SK-N-SH (cell line): ENCODE measurements at regions not wholly inside any gene's neighbourhood (a gene's known extent, or its start where the extent isn't known, plus 50 kb on each side); places are given as distances from the start of the nearest gene placed in this dataset.

Experiments
- CTCF ChIA-PET: fragments of 300-600, 350-600 bp; formaldehyde crosslinking; extraction: SDS; loops from one replicate; lab custom pipeline; 2021; lab: Yijun Ruan, JAX
- POLR2A ChIA-PET: fragments of 350-600 bp; sonication (Branson Sonifier 250); formaldehyde crosslinking; extraction: SDS; loops from one replicate; lab custom pipeline; 2020; ENCODE audit warnings: antibody characterized with exemption, inconsistent platforms; lab: Yijun Ruan, JAX
- DNase-seq: peaks from one replicate; pipeline ENCODE4 v3.0.0; 2012
- H2AFZ ChIP-seq: fragments of 200-600 bp; sonication (generic); 2 replicates; pipeline ENCODE4 v1.8.1; 2016; ENCODE audit warnings: antibody characterized with exemption, mild to moderate bottlenecking, low read depth
- H3F3A ChIP-seq: fragments of 200-600 bp; sonication (generic); replicated peaks from 2 replicates; pipeline ENCODE3; 2016; ENCODE audit warnings: antibody characterized with exemption, mild to moderate bottlenecking; ENCODE audit not compliant: insufficient read depth
- H3K27ac ChIP-seq, 2 experiments: fragments of 200-500 bp in 1 of 2; fragments of 200-600 bp in 1 of 2; sonication (Bioruptor generic) in 1 of 2; sonication (generic), shearing (Covaris generic) in 1 of 2; 2 replicates each; pipeline versions ENCODE4 v1.5.1 to v1.6.1; 2014 to 2016; ENCODE audit warnings: low read depth in 2 of 2, inconsistent platforms in 1 of 2, low read length in 1 of 2, mild to moderate bottlenecking in 1 of 2, mixed read lengths in 1 of 2
- H3K27me3 ChIP-seq: fragments of 200-600 bp; sonication (generic), shearing (Covaris generic); 2 replicates; pipeline ENCODE4 v1.6.1; 2016; ENCODE audit warnings: mixed run types; ENCODE audit not compliant: insufficient read depth
- H3K36me3 ChIP-seq, 2 experiments: fragments of 200-500 bp in 1 of 2; fragments of 200-600 bp in 1 of 2; sonication (Bioruptor generic) in 1 of 2; sonication (generic) in 1 of 2; replicated peaks in 1 of 2; 2 replicates each; pipeline versions ENCODE3 to v1.5.1; 2014 to 2016; ENCODE audit warnings: low read length in 1 of 2, mild to moderate bottlenecking in 1 of 2; ENCODE audit not compliant: insufficient read depth in 2 of 2, control insufficient read depth in 1 of 2
- H3K4me1 ChIP-seq, 2 experiments: fragments of 200-500 bp in 1 of 2; fragments of 200-600 bp in 1 of 2; sonication (Bioruptor generic) in 1 of 2; sonication (generic), shearing (Covaris generic) in 1 of 2; 2 replicates each; pipeline versions ENCODE4 v1.5.1 to v1.6.1; 2014 to 2016; ENCODE audit warnings: low read depth in 1 of 2, low read length in 1 of 2, mixed run types in 1 of 2; ENCODE audit not compliant: insufficient read depth in 2 of 2, control insufficient read depth in 1 of 2
- H3K4me2 ChIP-seq: fragments of 200-600 bp; sonication (generic), shearing (Covaris generic); 2 replicates; pipeline ENCODE4 v1.6.1; 2017; ENCODE audit warnings: mixed run types
- H3K4me3 ChIP-seq, 2 experiments: fragments of 200-500 bp in 1 of 2; fragments of 200-600 bp in 1 of 2; sonication (Bioruptor generic) in 1 of 2; sonication (generic), shearing (Covaris generic) in 1 of 2; 2 replicates each; pipeline versions ENCODE4 v1.5.1 to v1.8.1; 2014 to 2016; ENCODE audit warnings: low read depth in 2 of 2, inconsistent platforms in 1 of 2, low read length in 1 of 2, mild to moderate bottlenecking in 1 of 2, mixed read lengths in 1 of 2, moderate library complexity in 1 of 2
- H3K79me2 ChIP-seq: fragments of 200-600 bp; sonication (generic); 2 replicates; pipeline ENCODE4 v1.8.1; 2017; ENCODE audit warnings: mild to moderate bottlenecking; ENCODE audit not compliant: insufficient read depth
- H3K9ac ChIP-seq: fragments of 200-600 bp; sonication (generic); 2 replicates; pipeline ENCODE4 v1.6.1; 2017; ENCODE audit warnings: mixed run types
- H3K9me2 ChIP-seq: fragments of 200-600 bp; sonication (generic); 2 replicates; pipeline ENCODE4 v1.6.1; 2017; ENCODE audit warnings: mixed run types
- H3K9me3 ChIP-seq: fragments of 200-600 bp; sonication (generic); 2 replicates; pipeline ENCODE4 v1.6.1; 2017; ENCODE audit warnings: mixed run types, mild to moderate bottlenecking, moderate library complexity
- H4K20me1 ChIP-seq: fragments of 200-600 bp; sonication (generic); 2 replicates; pipeline ENCODE4 v1.6.1; 2017; ENCODE audit warnings: mild to moderate bottlenecking, mixed run types; ENCODE audit not compliant: insufficient read depth
- EP300 ChIP-seq, 2 experiments: IDR thresholded peaks; 2 replicates each; pipeline versions ENCODE4 v1.4.0 to v1.6.1; 2012; ENCODE audit warnings: borderline replicate concordance in 1 of 2, low read depth in 1 of 2, low read length in 1 of 2
- EZH2phosphoT487 ChIP-seq: fragments of 200-600 bp; sonication (generic); IDR thresholded peaks from 2 replicates; pipeline ENCODE4 v1.6.1; 2017; ENCODE audit warnings: low read depth, mixed run types, mild to moderate bottlenecking, antibody characterized with exemption, moderate library complexity, borderline replicate concordance
- FOXJ3 ChIP-seq: sonication (generic); formaldehyde crosslinking; IDR thresholded peaks from 2 replicates; pipeline ENCODE4 v1.5.1; 2020; ENCODE audit warnings: mild to moderate bottlenecking, missing genetic modification reagents
- FOXM1 ChIP-seq: IDR thresholded peaks from 2 replicates; pipeline ENCODE4 v1.4.0; 2012; ENCODE audit warnings: low read depth, mild to moderate bottlenecking
- JUND ChIP-seq: IDR thresholded peaks from 2 replicates; pipeline ENCODE4 v1.4.0; 2012
- NFIC ChIP-seq: IDR thresholded peaks from 2 replicates; pipeline ENCODE4 v1.4.0; 2012; ENCODE audit warnings: borderline replicate concordance
- PBX3 ChIP-seq: IDR thresholded peaks from 2 replicates; pipeline ENCODE4; 2012
- POLR2AphosphoS5 ChIP-seq: IDR thresholded peaks from 2 replicates; pipeline ENCODE4 v1.6.1; 2012; ENCODE audit warnings: low read depth, low read length
- RAD21 ChIP-seq: IDR thresholded peaks from 2 replicates; pipeline ENCODE4 v1.6.1; 2012; ENCODE audit warnings: mild to moderate bottlenecking, low read length
- RXRA ChIP-seq: IDR thresholded peaks from 2 replicates; pipeline ENCODE4 v1.4.0; 2012; ENCODE audit warnings: low read depth, mild to moderate bottlenecking, borderline replicate concordance
- SMC3 ChIP-seq: IDR thresholded peaks from 2 replicates; pipeline ENCODE4 v1.6.1; 2012; ENCODE audit warnings: low read depth, low read length, improper control_type of control experiment
- TAF1 ChIP-seq: IDR thresholded peaks from 2 replicates; pipeline ENCODE4 v1.6.1; 2012; ENCODE audit warnings: low read depth, mild to moderate bottlenecking, low read length, moderate library complexity, borderline replicate concordance
- TCF12 ChIP-seq: IDR thresholded peaks from 2 replicates; pipeline ENCODE4 v1.4.0; 2012
- TEAD4 ChIP-seq: IDR thresholded peaks from 2 replicates; pipeline ENCODE4 v1.4.0; 2012; ENCODE audit warnings: mild to moderate bottlenecking, borderline replicate concordance; ENCODE audit not compliant: insufficient read depth
- whole genome bisulfite sequencing: methylation state at CpG from one replicate; pipeline ENCODE4 v1.1.6; 2017; ENCODE audit warnings: low lambda C conversion rate; 5-methylcytosine and 5-hydroxymethylcytosine counted together
- TF ChIP-seq, protein P1 (sequence below): fragments of 150-350 bp; IDR thresholded peaks from 2 replicates; pipeline ENCODE4 v1.6.1; 2017; ENCODE audit warnings: antibody characterized with exemption, low read length, low read depth, borderline replicate concordance
- TF ChIP-seq, protein P2 (sequence below): fragments of 200-600 bp; sonication (generic); IDR thresholded peaks from 2 replicates; pipeline ENCODE4 v1.6.1; 2017; ENCODE audit warnings: antibody characterized with exemption, mild to moderate bottlenecking, moderate library complexity

DNA sequence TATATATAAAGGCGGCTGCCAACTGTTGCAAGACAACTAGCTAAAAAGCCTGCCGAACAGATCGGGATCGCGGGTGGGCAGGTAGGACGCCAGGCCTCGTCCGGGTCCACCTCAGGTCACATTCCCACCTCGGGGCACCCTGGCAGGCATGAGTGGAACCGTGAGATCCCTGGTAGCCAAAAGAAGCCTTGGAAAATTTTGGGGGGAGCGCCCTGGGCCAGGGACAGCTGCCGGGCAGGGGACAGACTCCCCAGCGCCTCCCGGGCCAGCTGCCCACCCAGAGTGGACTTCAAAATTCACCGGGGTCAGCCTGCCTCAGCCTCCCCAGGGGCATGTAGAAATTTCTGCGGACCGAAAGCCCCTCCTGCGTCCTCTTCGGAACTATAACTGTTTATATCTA lies 760.9 kb downstream of the KCNJ18 start:
- 10% methylated on average over 16 of the region's 19 CpGs for WGBS
- CTCF ChIA-PET: no interaction called here
- no peak overlapping the region for H2AFZ ChIP-seq
- POLR2A ChIA-PET: no interaction called here
- no peaks in the 10 kb centered on the region for H3F3A ChIP-seq
- H3K9me2 ChIP-seq: no peaks in the 10 kb centered on the region
- no peaks in the 10 kb centered on the region for H3K79me2 ChIP-seq
- H3K36me3 ChIP-seq: no peaks in the 10 kb centered on the region
- H4K20me1 ChIP-seq: no peaks in the 10 kb centered on the region
- no peak overlapping the region for H3K4me3 ChIP-seq
- peaks cover 34% of the 10 kb centered on the region; the same call in 1 of the 2 replicates for H3K27me3 ChIP-seq
- no peaks in the 10 kb centered on the region for H3K4me1 ChIP-seq
- no peak for DNase-seq
- no peak overlapping the region for H3K9ac ChIP-seq
- no peak overlapping the region for H3K27ac ChIP-seq
- TF ChIP-seq EZH2phosphoT487: no peak
- TF ChIP-seq RAD21: no peak
- TF ChIP-seq FOXM1: no peak
- no peak for TF ChIP-seq TCF12
- no peak for TF ChIP-seq TEAD4
- no peak for TF ChIP-seq SMC3
- no peak for TF ChIP-seq PBX3
- TF ChIP-seq POLR2AphosphoS5: no peak
- no peak for TF ChIP-seq FOXJ3 (CRISPR knock-in tag)
- TF ChIP-seq EP300 (IDR thresholded peaks at IDR 0.05; ENCODE audit: borderline replicate concordance in 1 of 2, low read depth in 1 of 2, low read length in 1 of 2): no peak
- TF ChIP-seq RXRA: no peak
- no peak for TF ChIP-seq TAF1
- no peak for TF ChIP-seq JUND
- TF ChIP-seq NFIC: no peak
- TF ChIP-seq, protein P1, sequence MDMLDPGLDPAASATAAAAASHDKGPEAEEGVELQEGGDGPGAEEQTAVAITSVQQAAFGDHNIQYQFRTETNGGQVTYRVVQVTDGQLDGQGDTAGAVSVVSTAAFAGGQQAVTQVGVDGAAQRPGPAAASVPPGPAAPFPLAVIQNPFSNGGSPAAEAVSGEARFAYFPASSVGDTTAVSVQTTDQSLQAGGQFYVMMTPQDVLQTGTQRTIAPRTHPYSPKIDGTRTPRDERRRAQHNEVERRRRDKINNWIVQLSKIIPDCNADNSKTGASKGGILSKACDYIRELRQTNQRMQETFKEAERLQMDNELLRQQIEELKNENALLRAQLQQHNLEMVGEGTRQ: no peak
- no peak overlapping the region for H3K4me2 ChIP-seq
- H3K9me3 ChIP-seq: no peaks in the 10 kb centered on the region

DNA sequence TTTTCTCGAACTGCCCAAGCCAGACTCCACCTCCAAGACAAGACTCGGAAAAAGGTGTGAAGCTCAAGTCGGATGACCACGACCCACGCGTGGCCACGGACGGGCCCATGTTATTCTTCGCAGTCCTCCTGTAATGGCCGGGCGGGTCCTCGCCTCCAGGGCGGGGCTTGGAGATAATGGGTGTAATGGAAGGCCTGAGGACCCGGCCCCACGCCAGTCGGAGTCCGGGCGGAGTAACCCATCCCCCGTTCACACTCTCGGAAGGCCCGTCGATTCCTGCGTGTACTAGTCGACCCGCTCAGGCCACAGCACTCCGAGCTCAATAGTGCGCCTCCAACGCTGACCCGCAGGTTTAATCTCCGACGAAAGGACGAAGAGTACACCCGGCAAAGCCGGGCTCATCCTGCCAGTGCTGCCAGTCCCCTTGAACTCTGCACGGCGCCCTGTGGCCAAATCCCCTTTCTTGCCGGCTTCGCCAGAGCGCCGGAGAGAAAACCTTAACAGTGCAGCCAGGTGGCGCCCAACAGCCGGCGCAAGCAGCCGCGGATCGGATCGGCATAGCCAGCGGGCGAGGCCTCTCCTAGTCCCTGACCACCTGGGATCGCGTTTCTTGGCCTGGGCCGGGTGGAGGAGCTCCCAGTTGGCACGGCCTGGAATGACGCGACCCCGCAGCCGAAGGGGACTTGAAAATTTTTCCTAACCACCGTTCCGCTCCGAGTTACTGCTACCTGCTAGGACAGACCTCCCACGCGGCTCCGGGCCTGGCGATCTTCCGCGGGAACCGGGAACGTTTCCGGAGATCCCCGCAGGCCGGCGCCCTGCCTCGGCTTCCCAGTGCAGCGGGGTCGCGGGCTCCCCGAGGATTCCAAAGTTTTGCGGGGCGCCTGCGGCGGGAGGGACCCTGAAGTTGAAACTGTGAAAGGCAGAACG lies 762.0 kb downstream of the KCNJ18 start:
- H2AFZ ChIP-seq: no peak overlapping the region
- H3K9me3 ChIP-seq: no peaks in the 10 kb centered on the region
- POLR2A ChIA-PET: no interaction called here
- H3F3A ChIP-seq: no peaks in the 10 kb centered on the region
- no peak overlapping the region for H3K4me3 ChIP-seq
- H3K4me1 ChIP-seq: no peaks in the 10 kb centered on the region
- peaks cover 45% of the 10 kb centered on the region; the same call in 1 of the 2 replicates for H3K27me3 ChIP-seq
- DNase-seq: no peak
- no peaks in the 10 kb centered on the region for H3K36me3 ChIP-seq
- H3K79me2 ChIP-seq: no peaks in the 10 kb centered on the region
- no peak overlapping the region for H3K27ac ChIP-seq
- no peak overlapping the region for H3K9ac ChIP-seq
- TF ChIP-seq RAD21 (0 out of 2 replicates have a peak, but pooled peaks have one; percentile 10), SMC3 (no peak)
- TF ChIP-seq, protein P2, sequence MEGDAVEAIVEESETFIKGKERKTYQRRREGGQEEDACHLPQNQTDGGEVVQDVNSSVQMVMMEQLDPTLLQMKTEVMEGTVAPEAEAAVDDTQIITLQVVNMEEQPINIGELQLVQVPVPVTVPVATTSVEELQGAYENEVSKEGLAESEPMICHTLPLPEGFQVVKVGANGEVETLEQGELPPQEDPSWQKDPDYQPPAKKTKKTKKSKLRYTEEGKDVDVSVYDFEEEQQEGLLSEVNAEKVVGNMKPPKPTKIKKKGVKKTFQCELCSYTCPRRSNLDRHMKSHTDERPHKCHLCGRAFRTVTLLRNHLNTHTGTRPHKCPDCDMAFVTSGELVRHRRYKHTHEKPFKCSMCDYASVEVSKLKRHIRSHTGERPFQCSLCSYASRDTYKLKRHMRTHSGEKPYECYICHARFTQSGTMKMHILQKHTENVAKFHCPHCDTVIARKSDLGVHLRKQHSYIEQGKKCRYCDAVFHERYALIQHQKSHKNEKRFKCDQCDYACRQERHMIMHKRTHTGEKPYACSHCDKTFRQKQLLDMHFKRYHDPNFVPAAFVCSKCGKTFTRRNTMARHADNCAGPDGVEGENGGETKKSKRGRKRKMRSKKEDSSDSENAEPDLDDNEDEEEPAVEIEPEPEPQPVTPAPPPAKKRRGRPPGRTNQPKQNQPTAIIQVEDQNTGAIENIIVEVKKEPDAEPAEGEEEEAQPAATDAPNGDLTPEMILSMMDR: peak; percentile 41
- 37% methylated on average over 71 of the region's 82 CpGs for WGBS
- H3K9me2 ChIP-seq: no peaks in the 10 kb centered on the region
- no peaks in the 10 kb centered on the region for H4K20me1 ChIP-seq
- CTCF ChIA-PET: no interaction called here
- peak overlapping the region; percentile 46; the same call in 1 of the 2 replicates for H3K4me2 ChIP-seq
